HG02943 (cell line): ENCODE measurements at regions not wholly inside any gene's neighbourhood (a gene's known extent, or its start where the extent isn't known, plus 50 kb on each side); places are given as distances from the start of the nearest gene placed in this dataset.
"Not testable (repeated sequence)": the region's sequence is repeated elsewhere in the genome, so short reads cannot be mapped to it uniquely, and the experiment has no call there.

ENCODE experiments used
- ATAC-seq: cut with Tn5 transposase; IDR thresholded peaks from one replicate; pipeline ENCODE4 v1.9.1; 2021; ENCODE audit warnings: mild to moderate bottlenecking, low read depth, moderate library complexity; ENCODE audit not compliant: unreplicated experiment

DNA sequence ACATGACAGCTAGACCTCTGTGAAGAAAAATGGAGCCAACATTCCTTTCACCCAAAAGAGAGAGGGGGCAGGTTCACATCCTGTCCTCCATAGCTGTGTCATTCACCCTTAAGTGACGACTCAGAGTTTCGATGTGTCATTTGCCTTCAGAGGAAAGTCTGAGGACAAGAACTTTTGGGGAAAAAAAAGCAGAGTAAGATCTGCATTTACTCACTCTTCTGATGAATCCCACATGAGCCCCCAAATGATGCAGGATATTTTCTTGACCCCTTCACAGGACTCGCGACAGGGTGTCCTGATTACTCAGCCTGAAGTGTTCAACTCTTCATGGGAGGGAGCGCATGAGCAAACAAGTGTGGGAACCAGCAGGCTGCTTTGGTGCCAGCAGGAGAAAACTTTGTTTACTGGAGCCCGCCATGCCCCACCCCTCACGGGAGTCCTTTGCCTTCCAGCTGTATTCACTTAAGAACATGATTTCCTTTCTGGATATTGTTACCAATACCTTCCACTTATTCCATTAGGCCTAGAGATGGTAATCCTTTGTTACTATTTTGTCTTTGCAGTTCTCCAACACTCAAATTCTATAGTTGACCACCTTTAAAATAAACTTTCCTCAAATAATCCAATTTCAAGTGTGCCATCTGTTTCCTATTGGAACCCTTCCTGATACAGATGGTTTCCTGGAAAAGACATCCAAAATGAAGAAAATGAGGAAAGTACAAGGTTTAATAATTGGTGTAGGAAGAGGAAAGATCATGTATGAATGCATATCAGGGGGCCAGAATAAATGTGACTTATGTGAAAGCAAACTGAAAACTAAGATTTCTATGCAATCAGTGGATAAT lies 729.8 kb downstream of the FAM181B start:
- ATAC-seq: no peak

DNA sequence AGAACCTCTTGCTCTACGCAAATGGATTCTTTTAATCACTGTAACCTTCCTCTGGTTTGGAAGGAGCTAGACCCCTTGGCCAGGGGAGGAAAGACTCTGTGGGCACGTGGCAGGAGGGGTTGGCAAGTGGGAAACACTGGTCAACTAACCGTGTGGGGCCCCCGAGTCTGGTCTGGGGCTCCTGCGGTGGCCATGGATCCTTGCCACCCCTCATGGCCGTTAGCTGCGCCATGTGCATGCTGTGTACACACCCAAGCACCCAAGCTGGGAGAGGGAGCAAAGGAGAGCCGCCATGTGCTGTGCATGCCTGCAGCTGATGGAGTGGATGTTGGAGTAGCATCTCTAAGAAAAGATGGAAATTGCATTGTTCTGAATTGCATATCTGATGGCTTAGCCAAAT lies 730.6 kb downstream of the FAM181B start:
- ATAC-seq: no peak

GRCh38 chr11:81995889-81996288 lies 737.8 kb downstream of the FAM181B start:
- ATAC-seq: no peak

GRCh38 chr11:81993755-81994154 lies 739.9 kb downstream of the FAM181B start:
- ATAC-seq: no peak

GRCh38 chr11:81990659-81991443 lies 742.8 kb downstream of the FAM181B start:
- no peak for ATAC-seq

GRCh38 chr11:81989093-81989492 lies 744.6 kb downstream of the FAM181B start:
- ATAC-seq: no peak

- ATAC-seq: no peak
Observed at GRCh38 chr11:81987829-81988472, 745.7 kb downstream of the FAM181B start.

DNA sequence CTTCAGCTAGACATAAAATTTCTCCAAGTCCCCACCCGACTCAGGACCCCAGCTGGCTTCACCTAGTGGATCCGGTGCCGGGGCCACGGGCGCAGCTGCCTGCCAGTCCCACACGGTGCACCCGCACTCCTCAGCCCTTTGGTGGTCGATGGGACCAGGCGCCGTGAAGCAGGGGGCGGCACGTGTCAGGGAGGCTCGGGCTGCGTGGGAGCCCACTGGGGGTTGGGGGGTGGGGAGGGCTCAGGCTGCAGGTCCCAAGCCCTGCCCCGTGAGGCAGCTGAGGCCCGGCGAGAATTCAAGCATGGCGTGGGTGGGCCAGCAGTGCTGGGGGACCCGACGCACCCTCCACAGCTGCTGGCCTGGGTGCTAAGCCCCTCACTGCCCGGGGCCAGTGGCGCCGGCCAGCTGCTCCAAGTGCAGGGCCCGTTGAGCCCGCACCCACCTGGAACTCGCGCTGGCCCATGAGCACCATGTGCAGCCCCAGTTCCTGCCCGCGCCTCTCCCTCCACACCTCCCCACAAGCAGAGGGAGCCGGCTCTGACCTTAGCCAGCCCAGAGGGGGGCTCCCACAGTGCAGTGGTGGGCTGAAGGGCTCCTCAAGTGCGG lies 747.0 kb downstream of the FAM181B start:
- ATAC-seq: no peak

DNA sequence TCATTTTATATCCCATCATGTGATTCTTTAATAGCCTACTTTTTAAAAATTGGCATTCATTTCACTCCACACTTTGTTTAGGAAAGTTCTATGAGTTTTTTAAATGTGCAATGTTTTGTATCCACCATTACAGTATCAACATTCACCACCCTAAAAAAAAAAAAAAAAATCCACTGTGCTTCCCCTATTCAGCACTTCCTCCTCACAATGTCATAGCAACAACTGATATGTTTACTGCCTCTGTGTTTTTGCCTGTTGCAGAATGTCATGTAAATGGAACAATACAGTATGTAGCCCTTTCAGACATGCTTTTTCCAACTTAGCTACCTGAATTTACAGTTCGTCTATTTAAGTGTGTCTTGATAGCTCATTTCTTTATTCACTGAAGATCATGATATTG lies 754.2 kb downstream of the FAM181B start:
- ATAC-seq: no peak

DNA sequence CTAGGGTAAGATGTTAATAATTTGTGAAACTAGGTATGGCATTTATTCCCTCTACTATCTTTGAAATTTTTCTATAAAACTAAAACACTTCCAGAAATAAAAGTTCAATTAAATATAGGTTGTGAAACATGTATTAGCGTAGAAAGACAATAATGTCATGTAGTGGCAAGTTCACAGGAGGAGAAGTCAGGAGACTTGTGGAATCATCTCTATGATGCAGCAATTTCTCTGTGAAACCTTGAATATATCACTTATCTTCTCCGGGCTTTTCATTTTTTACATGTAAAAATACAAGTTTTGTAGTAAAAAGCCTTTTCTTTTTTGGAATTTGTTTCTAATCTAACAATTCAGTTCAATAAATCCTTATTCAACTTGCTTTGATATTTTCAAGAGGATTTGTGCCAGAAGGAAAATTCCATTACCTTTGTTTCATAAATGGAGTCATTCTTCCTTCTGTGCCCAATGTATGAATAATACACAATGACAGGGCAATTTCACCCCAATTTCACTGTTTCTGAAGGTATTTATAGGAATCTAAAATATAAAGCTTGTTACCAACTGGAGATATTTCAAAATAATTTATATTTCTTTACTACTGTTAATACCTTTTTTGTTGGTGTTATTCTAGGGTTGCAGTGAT lies 758.3 kb downstream of the FAM181B start:
- ATAC-seq: no peak

GRCh38 chr11:81970886-81971285 lies 762.8 kb downstream of the FAM181B start:
- no peak for ATAC-seq

GRCh38 chr11:81967242-81967641 lies 766.4 kb downstream of the FAM181B start:
- no peak for ATAC-seq

GRCh38 chr11:81966340-81966739 lies 767.3 kb downstream of the FAM181B start:
- no peak for ATAC-seq

DNA sequence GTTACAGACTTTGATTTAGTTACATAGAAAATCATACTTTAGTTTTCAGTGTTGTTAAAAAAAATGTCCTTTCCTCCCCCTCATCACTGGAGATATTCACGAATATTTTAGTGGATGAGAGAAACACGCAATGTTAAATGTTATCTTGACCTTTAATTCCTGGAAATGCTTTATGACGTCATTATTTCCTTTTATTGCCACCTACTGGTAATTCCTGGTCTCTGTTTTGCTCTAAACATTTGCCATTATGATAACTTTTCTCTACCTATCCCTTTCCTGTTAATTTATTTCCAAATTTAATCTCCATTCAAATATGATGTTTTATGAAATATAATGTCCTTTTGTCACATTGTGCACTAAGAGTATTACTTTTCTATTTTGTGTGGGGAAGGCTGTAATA lies 770.6 kb downstream of the FAM181B start:
- ATAC-seq: no peak

GRCh38 chr11:81960443-81960842 lies 773.2 kb downstream of the FAM181B start:
- ATAC-seq: no peak

- ATAC-seq: no peak
Observed at GRCh38 chr11:81959341-81959740, 774.3 kb downstream of the FAM181B start.

DNA sequence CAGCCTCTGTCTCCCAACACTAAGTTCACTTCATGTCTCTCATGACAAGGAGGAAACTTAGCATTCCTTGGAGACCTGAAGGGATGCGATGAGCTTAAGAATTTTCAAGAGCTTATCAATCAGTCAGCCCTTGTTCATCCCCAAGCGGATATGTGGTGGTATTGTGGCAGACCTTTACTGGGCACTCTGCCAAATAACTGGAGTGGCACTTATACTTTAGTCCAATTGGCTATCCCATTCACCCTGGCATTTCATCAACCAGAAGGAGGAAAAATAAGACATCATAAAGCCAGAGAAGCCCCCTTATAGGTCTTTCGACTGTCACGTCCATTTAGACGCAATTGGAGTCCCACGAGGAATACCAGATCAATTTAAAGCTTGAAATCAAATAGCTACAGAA lies 779.4 kb downstream of the FAM181B start:
- not testable (repeated sequence) for ATAC-seq

- ATAC-seq: no peak
Observed at GRCh38 chr11:81946831-81947230, 786.8 kb downstream of the FAM181B start.

GRCh38 chr11:81942646-81943045 lies 791.0 kb downstream of the FAM181B start:
- ATAC-seq: no peak

DNA sequence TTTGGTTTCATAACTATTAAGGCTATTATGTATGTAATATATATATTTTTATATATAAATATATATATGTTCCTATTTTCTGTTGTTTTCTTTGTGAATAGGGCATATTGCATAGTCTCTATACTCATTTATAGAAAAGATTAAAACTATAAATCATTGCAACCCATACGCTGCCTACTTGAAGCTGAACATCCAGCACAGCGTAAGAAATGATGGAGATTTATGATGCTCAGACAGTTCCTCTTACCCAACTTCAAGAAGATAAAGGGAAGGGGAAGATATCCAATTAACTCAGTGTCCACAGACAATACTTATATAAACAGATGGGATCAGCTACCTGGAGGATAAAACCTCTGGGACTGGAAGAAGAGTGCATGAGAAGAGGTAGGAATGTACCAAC lies 791.7 kb downstream of the FAM181B start:
- no peak for ATAC-seq
